ENCODE measurements at regions not wholly inside any gene's neighbourhood (a gene's known extent, or its start where the extent isn't known, plus 50 kb on each side); places are given as distances from the start of the nearest gene placed in this dataset.
A peak's percentile ranks its signal among the peaks of the same experiment; 100 is the strongest.

DNA sequence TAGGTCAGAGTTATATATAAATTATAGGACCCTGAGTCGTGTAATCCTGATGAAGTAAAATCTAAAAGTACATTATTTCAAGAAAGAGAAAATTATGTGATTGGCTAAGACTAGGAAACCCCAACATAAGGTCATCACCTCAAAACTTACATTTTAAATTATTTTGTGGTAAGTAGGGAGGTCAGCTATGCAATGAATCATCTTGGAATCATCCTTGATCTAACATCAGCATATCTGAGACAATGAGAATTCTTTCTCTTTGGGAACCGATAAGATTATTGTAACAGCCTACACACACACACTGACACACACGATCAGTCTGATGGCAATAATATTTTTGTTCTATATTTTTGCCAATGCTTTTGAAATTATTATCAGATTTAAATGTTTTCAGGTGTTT lies 904.8 kb upstream of the CHAC2 start:
- DNase-seq (ENCODE audit: low read depth, low spot score) = no peak

DNA sequence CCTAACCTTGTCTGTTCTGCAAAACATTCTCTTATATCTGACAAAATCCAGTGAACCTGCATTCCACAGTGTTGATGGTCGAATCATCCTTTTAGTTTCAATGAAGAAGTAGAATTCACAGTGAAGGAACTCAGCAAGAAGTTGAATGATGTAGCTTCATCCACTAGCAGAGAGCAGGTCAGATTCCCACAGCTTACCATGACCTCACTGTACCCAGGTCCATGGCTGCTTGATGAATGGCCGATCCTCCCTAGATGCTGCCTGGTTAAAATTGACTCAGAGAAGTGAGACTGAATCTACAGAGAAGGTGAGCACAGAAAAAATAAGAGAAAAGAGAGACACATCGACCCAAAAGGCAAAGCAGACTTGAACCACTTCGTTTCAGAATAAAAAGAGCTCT lies 906.0 kb upstream of the CHAC2 start:
- DNase-seq (ENCODE audit: low read depth, low spot score) = no peak

DNA sequence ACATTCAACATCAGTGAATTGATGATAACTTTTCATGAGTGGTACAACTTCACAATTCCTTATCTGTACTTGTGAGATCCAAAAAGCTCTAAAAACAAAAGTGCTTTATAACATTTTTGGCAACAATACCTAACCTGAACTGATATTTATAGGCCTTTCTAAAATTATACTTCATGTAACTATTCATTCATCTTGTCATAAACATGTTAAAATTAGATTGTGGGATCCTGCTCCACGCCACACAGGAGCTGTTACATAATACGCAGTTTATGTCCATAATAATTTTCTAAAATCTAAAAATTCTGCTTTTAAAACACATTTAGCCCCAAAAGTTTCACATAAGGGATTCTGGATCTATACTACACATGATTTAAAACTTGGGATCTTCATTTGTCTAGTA lies 908.5 kb upstream of the CHAC2 start:
- DNase-seq (ENCODE audit: low read depth, low spot score) = no peak

DNA sequence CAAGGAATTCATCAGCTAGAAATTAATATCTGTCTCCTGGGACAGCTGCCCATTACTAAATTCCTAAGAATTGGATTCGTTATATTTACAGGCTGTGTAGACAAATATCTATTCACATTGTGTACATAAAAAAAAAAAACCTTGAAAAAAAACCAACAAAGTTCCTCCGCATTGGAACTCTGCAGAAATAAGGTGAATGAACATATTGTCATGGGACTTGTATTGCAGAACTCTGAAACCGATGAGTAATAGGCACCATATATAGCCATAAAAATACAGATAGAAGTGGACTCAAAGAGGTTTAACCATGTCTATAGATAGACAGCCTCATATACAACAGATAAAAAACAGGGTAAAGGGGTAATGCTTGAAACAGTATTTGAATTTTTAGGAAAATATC lies 909.9 kb upstream of the CHAC2 start:
- no peak for DNase-seq (ENCODE audit: low read depth, low spot score)

DNA sequence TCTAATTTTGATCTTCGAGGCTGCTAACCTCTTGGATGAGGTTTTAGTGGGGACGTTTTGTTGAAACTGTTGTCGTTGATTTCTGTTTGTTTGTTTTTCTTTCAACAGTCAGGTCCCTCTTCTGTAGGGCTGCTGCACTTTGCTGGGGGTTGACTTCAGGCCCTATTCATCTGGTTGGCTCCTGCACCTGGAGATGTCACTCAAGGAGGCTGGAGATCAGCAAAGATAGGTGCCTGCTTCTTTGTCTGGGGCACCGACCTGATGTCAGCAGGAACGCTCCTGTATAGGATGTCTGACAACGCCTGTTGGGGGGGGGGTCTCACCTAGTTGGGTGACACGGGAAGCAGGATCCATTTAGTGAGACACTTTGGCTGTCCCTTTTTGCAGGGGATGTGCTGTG lies 915.6 kb upstream of the CHAC2 start:
- no peak for DNase-seq (ENCODE audit: low read depth, low spot score)

DNA sequence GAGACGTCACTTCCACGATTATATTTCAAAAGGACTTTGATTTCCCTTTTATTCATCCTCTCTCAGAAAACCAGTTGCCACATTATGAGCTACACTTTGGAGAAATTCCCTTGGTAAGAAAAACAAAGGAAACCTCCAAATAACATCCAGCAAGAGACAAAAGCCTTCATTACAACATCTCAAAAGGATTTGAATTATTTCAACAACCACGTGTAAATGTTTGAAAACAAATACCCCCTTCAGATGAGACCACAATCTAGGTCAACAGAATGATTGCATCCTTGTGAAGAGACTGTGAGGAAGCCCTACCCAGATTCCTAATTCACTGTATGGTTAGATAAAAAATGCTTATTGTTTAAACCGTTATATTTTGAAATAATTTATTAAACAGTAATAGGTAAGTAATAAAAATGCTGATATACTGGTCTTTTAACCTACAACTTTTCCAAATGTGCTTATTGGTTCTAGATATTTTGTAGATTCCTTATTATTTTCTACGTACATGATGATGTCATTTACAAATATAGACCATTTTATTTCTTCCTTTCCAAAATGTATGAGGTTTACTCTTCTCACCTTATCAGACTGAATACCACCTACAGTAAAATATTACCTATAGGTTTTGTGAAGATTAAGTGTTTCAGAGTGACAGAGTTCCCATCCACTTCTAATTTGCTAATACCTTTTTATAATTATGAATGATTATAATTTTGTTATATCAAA lies 922.7 kb upstream of the CHAC2 start:
- peak; percentile 27 for DNase-seq (ENCODE audit: low read depth, low spot score)

DNA sequence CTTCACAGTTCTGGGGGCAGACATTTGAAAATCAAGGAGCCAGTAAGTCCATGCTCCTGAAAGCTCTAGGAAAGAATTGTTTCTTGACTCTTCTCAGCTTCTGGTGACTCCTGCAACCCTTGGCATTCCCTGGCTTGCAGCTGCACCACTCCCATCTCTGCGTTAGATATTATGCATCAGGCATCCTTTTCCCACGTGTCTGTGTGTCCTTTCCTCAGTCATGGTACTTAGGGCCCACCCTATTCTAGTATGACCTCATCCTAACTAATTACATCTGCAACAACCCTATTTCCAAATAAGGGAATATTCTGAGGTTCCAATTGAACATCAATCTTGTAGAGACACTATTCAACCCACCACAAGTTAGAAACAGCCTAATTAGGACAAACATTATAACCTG lies 931.7 kb upstream of the CHAC2 start:
- DNase-seq (ENCODE audit: low read depth, low spot score) = no peak

DNA sequence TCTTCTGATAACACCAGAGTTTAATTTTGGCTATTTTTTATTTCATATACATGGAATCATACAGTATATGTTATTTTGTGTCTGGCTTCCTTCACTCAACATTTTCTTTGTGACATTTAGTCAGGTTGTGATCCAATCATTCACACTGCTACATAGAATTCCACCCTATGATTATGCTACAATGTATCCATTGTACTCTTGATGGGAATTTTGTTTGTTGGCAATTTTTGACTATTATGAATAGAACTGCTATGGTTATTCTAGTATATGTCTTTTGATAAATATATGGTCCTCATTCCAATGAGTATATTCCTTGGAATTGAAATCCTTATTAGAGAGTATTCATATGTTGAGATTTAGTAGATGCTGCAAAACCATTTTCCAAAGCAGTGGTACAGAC lies 936.4 kb upstream of the CHAC2 start:
- DNase-seq (ENCODE audit: low read depth, low spot score) = no peak

DNA sequence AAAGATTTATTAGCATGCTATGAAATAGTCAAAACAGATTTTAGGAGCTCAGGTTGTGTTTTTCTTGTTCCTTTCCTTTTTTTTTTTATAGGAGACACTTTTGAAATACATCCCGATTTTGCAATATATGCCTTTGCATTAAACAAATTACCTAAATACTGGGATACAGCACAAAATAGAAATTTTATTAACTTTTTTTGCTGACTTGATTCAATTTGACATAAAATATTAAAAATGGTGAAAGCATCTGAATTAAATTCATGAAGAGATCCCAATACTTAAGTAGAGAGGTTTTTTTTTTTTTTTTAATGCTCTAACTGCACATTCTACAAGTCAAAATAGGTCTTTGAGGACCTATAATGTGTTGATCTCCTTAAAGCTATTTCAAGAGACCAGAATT lies 939.5 kb upstream of the CHAC2 start:
- DNase-seq (ENCODE audit: low read depth, low spot score) = no peak

DNA sequence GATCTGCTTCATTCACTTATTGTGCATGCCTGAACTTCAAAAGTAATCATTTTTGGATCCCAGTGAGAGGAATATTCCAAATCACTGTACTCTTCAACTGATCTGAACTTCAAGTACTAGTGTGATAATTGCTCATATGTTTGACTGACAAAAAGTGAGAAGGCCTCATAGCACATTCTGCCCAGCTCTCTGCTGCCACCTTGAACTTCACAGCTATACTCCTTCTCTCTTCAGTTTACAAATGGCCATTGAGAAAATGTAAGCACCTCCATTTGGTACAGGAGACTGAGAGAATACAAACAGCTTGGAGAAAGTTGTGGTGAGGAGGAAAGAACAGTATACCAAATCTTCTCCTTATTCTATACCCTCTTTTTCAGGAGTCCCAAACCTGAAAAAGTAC lies 946.0 kb upstream of the CHAC2 start:
- peak; percentile 1 for DNase-seq (ENCODE audit: low read depth, low spot score)

DNA sequence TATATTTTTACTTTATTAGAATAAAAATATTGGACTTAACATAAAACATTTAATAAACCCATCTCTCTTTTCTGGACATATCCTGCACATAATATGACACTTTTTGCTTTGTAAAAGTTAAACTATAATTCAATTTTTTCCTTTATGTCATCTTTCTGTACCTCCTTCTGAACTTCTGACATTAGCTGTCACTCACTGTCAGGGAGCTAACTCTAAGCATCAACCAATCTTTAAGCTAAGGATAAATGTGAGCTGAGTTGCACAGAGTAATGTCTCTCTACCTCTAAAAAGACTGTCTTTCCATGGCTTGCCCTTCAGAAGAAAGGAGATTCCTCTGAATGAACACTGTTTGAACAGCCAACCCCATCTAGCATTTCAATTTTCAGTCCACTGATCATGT lies 948.6 kb upstream of the CHAC2 start:
- no peak for DNase-seq (ENCODE audit: low read depth, low spot score)

DNA sequence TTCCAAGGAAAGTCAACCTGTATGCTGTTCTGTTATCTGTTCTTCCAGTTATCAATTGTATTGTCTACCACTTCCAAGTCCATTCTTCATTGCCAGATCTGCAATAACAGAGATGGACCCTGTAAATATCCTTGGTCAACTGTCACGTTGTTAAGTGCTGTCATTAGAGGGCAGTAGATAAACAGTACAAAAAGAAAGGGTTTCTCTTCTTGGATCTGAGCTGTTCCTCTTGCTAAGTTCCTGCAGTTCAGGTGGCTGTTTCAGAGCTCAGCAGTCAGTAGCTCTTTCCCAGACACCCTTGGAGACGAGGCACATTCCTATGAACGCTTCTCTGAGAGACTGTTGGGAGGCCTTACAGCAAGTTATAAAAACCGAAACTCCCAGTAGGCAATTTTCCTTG lies 957.1 kb upstream of the CHAC2 start:
- peak; percentile 29 for DNase-seq (ENCODE audit: low read depth, low spot score)

DNA sequence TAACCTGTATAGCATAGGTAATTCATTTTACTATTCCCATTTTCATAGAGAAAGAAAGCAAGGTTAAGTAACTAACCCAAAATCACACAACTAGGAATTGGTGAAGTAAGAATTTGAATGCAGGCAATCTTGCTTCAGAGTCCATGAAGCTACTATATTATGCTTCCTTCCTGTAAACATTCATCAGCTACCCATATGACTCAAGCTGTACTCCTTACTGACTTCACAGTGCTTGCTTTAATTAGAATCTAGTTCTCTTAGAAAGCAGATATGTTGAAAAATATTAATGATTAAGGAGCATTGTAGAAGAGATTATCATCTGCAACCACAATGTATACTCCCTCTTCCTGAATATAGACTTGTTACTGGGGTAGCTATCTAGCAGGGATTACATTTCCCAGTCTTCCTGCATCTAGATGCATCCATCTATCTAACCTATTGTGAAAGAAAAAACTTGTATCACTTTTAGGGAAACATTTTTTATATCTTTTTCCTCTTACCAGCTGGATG lies 961.6 kb upstream of the CHAC2 start:
- DNase-seq (ENCODE audit: low read depth, low spot score) = no peak

DNA sequence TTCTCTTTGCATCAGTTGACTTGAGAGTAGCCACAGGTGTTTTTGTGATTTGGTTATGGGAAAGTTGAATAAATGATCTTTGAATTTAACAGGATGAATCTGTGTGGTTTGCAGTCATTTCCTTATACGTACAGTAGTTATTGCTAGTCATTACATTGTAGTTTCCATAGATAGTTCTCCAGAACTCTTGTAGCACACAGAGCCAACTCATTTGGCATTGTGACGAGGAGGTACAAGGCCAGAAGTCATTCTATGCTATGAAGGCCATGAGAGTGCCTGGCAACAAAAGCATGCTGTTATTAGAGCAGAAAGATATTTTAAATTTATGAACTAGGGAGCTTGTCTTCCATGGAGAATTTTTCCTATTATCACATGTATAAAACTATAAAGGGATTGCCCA lies 973.0 kb upstream of the CHAC2 start:
- DNase-seq (ENCODE audit: low read depth, low spot score) = no peak

DNA sequence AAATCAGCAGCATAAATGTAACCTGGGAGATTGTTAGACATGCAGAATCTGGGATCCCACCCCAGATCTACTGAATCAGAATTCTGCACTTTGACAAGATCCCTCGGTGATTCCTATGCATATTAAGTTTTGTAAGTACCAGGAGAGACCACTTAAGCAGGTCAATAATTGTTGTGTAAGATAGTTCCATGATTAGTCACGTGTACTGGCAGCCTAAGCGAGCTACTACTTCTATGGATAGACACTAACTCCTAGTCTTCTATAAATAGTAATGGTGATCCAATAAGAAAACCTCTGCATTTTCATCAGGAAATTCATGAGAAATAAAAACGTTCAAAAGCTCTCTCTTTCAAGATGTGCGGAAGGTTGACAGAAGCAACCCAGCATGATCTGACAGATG lies 988.2 kb upstream of the CHAC2 start:
- no peak for DNase-seq (ENCODE audit: low read depth, low spot score)

DNA sequence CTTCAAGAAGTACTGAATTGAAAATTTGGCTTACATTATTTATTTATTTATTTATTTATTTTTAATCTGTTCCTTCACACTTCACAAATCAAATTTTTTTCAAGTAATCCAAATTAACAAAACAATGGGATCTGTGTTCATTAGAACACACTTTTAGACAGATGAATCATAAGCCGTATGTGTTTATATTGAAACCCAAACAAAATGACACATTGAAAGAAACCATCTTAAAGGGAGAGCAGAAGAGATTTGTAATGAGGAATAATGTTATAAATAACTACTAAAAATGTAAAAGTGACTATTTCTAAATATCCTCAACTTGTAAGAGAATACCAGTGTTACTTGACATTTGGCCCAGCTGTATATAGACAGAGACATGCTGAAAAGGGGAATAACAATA lies 991.0 kb upstream of the CHAC2 start:
- no peak for DNase-seq (ENCODE audit: low read depth, low spot score)

DNA sequence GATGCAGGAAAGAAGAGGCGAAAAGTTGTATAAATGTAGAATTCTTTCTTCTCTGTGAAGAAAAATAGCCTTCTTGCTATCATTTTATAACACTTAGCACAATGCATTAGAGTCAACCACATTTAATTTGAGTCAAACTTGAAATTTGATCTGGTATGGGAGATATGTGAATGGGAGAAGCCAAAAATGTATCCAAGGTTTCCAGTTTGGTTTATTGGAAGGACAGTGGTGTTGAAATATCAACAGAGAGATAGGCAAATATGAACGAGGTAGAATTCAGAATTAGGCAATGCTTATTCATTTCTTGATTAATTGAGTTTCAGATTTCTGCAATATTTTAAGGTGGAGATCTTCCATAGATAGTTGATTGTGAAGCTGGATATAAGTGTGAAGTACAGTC lies 991.9 kb upstream of the CHAC2 start:
- DNase-seq (ENCODE audit: low read depth, low spot score) = no peak

DNA sequence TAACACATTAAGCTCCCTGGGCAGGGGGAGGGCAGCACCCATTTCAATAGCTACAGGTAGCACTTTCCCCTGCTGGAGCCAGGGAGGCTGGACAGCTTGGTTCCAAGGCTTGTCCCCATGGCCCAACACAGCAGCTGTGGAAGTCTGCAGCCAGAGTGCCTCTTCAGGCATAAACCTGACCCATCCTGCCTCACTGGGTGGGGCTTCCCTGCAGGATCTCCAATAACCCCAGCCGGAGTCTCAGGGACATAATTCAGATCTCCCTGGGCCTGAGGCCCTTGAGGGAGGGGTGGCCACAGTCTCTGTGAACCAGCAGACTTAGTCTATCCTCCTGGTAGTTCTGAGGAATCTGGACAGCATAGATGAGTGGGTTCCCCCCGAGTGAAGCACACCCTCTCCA lies 1001.9 kb upstream of the CHAC2 start:
- no peak for DNase-seq (ENCODE audit: low read depth, low spot score)

DNA sequence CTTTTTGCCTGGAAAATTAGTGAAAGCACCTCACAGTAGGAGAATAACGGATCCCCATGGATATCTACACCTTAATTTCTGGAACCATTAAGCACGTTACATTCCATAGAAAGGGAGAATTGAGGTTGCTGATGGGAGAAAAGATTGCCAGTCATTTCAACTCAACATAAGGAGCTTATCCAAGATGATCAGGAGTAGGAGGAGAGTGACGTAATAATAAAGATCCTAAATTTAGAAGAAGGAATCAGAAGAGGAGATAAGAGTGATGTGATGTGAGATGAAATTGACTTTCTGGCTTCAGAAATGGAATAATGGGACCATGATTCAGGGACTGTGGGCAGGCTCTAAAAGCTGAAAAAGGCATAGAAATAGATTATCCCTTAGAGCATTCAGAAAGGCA lies 1017.8 kb upstream of the CHAC2 start:
- no peak for DNase-seq (ENCODE audit: low read depth, low spot score)

DNA sequence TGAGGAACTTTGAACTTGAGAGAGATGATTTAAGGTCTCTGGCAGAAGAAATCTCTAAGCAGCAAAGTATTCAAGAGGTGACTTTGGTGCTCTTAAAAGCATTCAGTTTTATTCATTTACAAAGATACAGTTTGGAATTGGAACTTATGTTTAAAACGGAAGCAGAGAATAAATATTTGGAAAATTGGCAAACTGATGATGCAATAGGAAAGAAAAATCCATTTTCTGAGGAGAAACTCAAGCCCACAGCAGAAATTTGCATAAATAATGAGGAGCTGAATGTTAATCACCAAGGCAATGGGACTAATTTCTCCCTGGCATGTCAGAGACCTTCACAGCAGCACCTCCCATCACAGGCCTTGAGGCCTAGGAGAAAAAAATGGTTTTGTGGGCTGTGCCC lies 1022.5 kb upstream of the CHAC2 start:
- DNase-seq (ENCODE audit: low read depth, low spot score) = no peak

DNA sequence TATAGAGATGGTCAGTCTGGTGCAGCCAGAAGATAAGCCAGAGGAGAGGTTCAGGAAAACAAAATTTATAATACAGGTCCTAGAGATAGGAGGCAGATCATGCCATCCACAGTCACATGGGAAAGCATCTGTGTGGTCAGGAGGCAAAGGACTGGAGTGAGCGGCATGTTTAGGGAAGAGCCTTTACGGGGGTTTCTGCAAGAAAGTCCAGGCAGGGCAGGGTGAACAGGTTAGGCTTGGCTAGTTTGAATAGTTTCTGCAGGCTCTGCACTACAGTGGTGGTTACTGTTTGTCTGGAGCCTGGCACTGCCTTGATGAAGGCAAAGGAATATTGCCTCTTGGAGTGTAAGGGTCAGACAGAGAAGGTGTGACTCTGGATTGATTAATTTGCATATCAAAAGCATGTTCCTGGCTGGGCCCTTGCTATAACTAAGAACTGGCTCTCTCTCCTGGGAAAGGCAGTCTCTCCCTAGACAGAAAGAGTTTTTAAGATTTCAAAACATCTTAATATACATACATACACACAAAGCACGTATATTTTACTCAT lies 1034.7 kb upstream of the CHAC2 start:
- DNase-seq (ENCODE audit: low read depth, low spot score) = no peak

DNA sequence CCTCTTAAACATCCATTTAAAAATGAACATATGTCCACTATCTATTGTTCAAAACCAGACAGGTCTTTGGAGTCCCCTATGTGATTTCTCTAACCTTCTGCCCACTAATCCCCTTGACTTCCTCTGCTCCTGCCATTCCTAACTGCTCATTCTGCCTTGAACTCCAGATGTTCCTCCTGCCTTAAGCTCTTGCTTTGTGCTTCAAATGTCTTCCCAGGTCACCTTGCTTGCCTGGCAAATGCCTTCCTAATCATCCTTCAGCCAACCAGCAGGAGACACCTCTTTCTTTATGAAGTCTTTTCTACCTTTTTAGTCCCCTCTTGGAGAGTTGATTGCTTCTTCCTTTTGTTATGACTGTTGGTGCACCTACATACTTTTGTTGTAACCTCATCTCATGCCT lies 1043.0 kb upstream of the CHAC2 start:
- no peak for DNase-seq (ENCODE audit: low read depth, low spot score)

DNA sequence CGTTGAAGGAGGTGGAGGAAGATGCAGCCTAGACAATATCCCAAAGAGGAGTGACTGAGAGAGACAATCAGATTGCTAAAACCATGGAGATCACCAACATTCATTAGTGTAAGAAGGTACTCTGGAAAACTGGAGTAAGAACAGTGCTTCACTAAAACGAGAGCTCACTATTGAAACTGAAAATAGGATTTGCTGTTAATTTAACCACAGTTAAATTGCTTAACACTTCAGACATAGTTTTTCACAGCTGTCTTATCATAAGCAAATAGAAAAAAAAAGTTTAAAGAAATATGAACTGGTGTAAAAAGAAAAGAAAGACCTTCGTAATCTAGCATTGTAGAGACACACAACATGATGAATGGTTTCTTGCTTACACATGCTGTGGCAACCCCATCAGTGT lies 1049.8 kb upstream of the CHAC2 start:
- no peak for DNase-seq (ENCODE audit: low read depth, low spot score)
